ENCODE measurements at regions not wholly inside any gene's neighbourhood (a gene's known extent, or its start where the extent isn't known, plus 50 kb on each side); places are given as distances from the start of the nearest gene placed in this dataset.
"Not testable (repeated sequence)": the region's sequence is repeated elsewhere in the genome, so short reads cannot be mapped to it uniquely, and the experiment has no call there.

DNA sequence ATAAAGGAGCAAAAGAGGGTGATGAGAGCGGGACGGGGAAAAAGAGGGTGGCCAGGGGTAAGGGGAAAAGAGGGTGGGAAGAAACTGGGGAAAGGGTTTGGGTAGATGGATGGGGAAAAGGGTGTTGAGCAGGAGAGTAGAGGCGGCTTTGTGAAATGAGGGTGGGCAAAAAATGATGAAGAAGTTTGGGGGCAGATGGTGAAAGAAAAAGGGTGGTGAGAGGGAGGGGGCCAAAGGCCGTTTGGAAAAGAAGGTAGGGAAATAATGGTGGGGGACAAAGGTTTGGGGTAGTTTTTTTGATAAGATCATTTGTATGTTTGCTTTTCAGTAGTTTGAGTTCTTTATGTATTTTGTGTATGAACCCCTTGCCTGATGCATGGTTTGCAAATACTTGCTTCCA, 399.5 kb downstream of the KCNJ18 start:
- TF ChIP-seq EZH2 (IDR thresholded peaks at IDR 0.05); POLR2AphosphoS5 (IDR thresholded peaks at IDR 0.05; ENCODE audit: borderline replicate concordance, low read depth, low read length); FOXP2 (optimal IDR thresholded peaks at IDR 0.05; ENCODE audit: control extremely low read depth, extremely low read length, insufficient read depth): not testable (repeated sequence)
